Fibroblast of lung (primary cell): ENCODE measurements at regions not wholly inside any gene's neighbourhood (a gene's known extent, or its start where the extent isn't known, plus 50 kb on each side); places are given as distances from the start of the nearest gene placed in this dataset.
"Not testable (repeated sequence)": the region's sequence is repeated elsewhere in the genome, so short reads cannot be mapped to it uniquely, and the experiment has no call there.

Experiments used
- DNase-seq, 2 donors: peaks; one replicate each; pipeline versions ENCODE4 v3.0.0 to v3.0.0-alpha.2; 2010; ENCODE audit warnings: low read depth in 2 of 2
- H2AFZ ChIP-seq: 2 replicates; pipeline ENCODE4 v1.5.1; 2012; ENCODE audit warnings: low read length, control low read depth, inconsistent platforms
- H3K27ac ChIP-seq: 2 replicates; pipeline ENCODE4 v1.5.1; 2011; ENCODE audit warnings: low read length, control low read depth; ENCODE audit not compliant: insufficient read depth
- H3K27me3 ChIP-seq: 2 replicates; pipeline ENCODE4 v1.5.1; 2011; ENCODE audit warnings: mild to moderate bottlenecking, low read length; ENCODE audit not compliant: control insufficient read depth, insufficient read depth
- H3K36me3 ChIP-seq: 2 replicates; pipeline ENCODE4 v1.5.1; 2011; ENCODE audit warnings: low read length; ENCODE audit not compliant: control insufficient read depth, insufficient read depth
- H3K4me1 ChIP-seq: 2 replicates; pipeline ENCODE4 v1.5.1; 2011; ENCODE audit warnings: low read length; ENCODE audit not compliant: control insufficient read depth, insufficient read depth; ENCODE audit errors: extremely low read depth
- H3K4me2 ChIP-seq: 2 replicates; pipeline ENCODE4 v1.5.1; 2011; ENCODE audit warnings: low read length, control low read depth; ENCODE audit not compliant: insufficient read depth; ENCODE audit errors: extremely low read depth
- H3K4me3 ChIP-seq, 4 experiments: fragments of 200-600 bp in 1 of 4; sonication (generic) in 1 of 4; replicated peaks in 1 of 4; 2 replicates each; pipeline ENCODE4 v1.5.1; 2011 to 2016; ENCODE audit warnings: low read length in 4 of 4, low read depth in 3 of 4, mild to moderate bottlenecking in 3 of 4, control low read depth in 2 of 4, inconsistent platforms in 1 of 4, mixed read lengths in 1 of 4; ENCODE audit not compliant: insufficient read depth in 1 of 4; ENCODE audit errors: control extremely low read depth in 1 of 4
- H3K79me2 ChIP-seq: 2 replicates; pipeline ENCODE4 v1.5.1; 2012; ENCODE audit warnings: mild to moderate bottlenecking, low read length, inconsistent platforms; ENCODE audit not compliant: control insufficient read depth, insufficient read depth
- H3K9ac ChIP-seq: 2 replicates; pipeline ENCODE4 v1.5.1; 2011; ENCODE audit warnings: mild to moderate bottlenecking, low read length, control low read depth; ENCODE audit not compliant: insufficient read depth
- H3K9me3 ChIP-seq: 2 replicates; pipeline ENCODE4 v1.5.1; 2012; ENCODE audit warnings: low read depth, low read length; ENCODE audit not compliant: control insufficient read depth, insufficient read depth
- H4K20me1 ChIP-seq: 2 replicates; pipeline ENCODE4 v1.5.1; 2011; ENCODE audit warnings: low read length; ENCODE audit not compliant: control insufficient read depth, insufficient read depth; ENCODE audit errors: extremely low read depth
- TF ChIP-seq, protein P1 (sequence below), 2 donors: IDR thresholded peaks in 1 of 2; conservative IDR thresholded peaks in 1 of 2; 1 replicate in 1 of 2; 2 replicates in 1 of 2; pipeline ENCODE4 v1.5.1; 2011 to 2012; ENCODE audit warnings: low read length in 2 of 2, control low read depth in 1 of 2, inconsistent platforms in 1 of 2, low read depth in 1 of 2, mild to moderate bottlenecking in 1 of 2

DNA sequence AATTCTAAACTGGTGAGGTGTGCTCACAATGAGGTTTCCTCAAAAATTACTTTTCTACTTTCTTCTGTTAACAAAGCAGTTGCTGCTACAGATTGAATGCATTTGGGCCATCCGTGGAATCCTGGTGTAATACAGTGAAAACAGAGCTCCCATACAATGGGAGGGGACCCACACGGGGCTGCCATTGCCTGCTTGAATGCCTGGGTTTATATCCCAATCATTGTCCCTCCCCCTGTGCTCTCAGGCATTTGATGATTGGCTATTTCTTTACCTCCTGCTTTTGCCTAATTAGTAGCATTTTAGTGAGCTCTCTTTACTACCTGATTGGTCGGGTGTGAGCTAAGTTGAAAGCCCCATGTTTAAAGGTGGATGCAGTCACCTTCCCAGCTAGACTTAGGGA lies 52.9 kb upstream of the CSF1 start:
- H3K9ac ChIP-seq, H3K4me2 ChIP-seq, H4K20me1 ChIP-seq, H3K4me3 ChIP-seq, H3K9me3 ChIP-seq, H2AFZ ChIP-seq, DNase-seq, H3K27ac ChIP-seq, H3K79me2 ChIP-seq, H3K4me1 ChIP-seq, H3K27me3 ChIP-seq, H3K36me3 ChIP-seq: not testable (repeated sequence)

DNA sequence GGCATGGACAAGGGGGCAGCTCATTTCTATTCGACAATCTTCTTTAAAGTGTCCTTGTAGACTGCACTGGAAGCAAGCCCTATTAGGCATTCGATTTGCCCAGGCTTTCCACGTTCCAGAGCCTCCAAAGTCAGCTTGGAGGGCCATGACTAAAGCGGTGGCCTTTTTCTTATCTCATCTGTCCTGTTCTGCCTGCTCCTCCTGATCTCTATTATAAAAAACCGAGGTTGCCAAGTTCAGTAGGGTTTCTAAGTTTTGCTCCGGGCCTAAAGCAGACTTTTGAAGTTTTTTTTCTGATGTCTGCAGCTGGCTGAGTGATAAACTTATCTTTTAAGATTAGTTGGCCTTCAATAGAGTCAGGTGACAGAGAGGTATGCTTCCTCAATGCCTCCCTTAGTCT lies 54.7 kb upstream of the CSF1 start:
- H3K4me3 ChIP-seq, H3K4me2 ChIP-seq, H3K79me2 ChIP-seq, H3K4me1 ChIP-seq, H3K27me3 ChIP-seq, H4K20me1 ChIP-seq, H3K9ac ChIP-seq, DNase-seq, H3K27ac ChIP-seq, H3K9me3 ChIP-seq, H2AFZ ChIP-seq, H3K36me3 ChIP-seq: not testable (repeated sequence)

DNA sequence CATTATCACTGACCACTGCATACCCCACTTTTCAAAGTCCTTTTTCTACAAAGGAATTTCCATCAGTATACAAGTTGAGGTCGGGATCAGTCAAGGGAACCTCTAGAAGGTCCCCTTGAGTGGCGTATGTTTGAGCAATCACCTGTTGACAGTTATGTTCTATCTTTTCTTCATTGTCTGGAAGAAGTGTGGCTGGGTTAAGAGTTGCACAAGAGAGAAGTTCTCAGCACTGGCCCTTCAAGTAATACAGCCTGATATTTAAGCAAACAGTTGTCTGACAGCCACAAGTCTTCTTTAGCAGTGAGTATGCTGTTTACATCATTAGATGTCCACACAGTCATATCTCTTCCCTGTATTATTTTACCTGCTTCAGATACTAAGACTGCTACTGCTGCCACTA lies 56.7 kb upstream of the CSF1 start:
- not testable (repeated sequence) for H2AFZ ChIP-seq, H3K9ac ChIP-seq, H3K27ac ChIP-seq, H3K79me2 ChIP-seq, DNase-seq, H4K20me1 ChIP-seq, H3K36me3 ChIP-seq, H3K9me3 ChIP-seq, H3K4me1 ChIP-seq, H3K4me3 ChIP-seq, H3K4me2 ChIP-seq, H3K27me3 ChIP-seq

DNA sequence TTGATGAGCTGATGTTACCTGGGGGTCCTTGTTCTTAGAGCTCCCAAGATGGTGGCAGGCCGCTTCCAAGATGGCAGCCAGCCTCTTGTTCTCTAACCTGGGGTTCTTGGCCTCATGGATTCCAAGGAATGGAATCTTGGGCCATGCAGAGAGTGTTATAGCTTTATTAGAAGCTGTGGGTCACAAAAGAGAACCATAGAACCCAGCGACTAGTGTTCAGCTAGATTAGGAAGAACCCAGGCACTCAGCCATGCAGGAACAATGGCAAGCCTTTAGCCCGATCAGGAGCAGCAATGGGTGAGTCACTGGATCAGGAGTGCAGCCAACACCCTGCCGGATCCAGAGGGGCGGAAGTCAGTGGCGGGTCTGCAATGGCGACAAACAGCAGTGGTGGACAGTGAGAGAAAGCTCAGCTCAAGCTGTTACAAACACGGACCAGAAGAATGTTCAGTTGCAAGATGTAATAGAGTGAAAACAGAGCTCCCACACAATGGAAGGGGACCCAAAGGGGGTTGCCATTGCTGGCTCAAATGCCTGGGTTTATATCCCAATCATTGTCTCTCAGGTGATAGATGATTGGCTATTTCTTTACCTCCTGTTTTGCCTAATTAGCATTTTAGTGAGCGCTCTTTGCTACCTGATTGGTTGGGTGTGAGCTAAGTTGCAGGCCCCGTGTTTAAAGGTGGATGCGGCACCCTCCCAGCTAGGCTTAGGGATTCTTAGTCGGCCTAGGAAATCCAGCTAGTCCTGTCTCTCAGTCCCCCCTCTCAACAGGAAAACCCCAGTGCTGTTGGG lies 58.2 kb upstream of the CSF1 start:
- not testable (repeated sequence) for H2AFZ ChIP-seq, H3K4me1 ChIP-seq, H3K27ac ChIP-seq, H3K4me2 ChIP-seq, H3K9ac ChIP-seq, H3K4me3 ChIP-seq, H3K9me3 ChIP-seq, H3K79me2 ChIP-seq, H3K27me3 ChIP-seq, H3K36me3 ChIP-seq, H4K20me1 ChIP-seq
- DNase-seq = peak; percentile 55 to 73

DNA sequence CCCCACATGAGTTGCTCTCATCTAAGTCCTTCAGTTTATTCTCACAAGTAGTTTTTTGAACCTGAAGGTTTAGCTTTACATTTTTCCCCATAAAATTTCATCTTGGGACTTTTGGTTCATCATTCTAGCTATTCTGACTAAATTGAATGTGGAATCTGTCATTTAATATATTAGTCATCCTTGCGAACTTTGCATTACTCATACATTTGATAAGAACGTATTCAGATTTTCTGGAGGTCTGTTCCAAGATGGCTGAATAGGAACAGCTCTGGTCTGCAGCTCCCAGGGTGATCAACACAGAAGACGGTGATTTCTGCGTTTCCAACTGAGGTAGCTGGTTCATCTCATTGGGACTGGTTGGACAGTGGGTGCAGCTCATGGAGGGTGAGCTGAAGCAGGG lies 59.8 kb upstream of the CSF1 start:
- Histone ChIP-seq H3K9me3 (no peaks in the 10 kb centered on the region), H3K4me2 (no peak overlapping the region), H3K4me1 (no peaks in the 10 kb centered on the region), H3K27ac (no peak overlapping the region), H3K4me3 (no peak overlapping the region), H3K9ac (no peak overlapping the region), H3K27me3 (no peaks in the 10 kb centered on the region), H2AFZ (no peak overlapping the region), H3K36me3 (no peaks in the 10 kb centered on the region), H3K79me2 (no peaks in the 10 kb centered on the region), H4K20me1 (no peaks in the 10 kb centered on the region)
- TF ChIP-seq, protein P1, sequence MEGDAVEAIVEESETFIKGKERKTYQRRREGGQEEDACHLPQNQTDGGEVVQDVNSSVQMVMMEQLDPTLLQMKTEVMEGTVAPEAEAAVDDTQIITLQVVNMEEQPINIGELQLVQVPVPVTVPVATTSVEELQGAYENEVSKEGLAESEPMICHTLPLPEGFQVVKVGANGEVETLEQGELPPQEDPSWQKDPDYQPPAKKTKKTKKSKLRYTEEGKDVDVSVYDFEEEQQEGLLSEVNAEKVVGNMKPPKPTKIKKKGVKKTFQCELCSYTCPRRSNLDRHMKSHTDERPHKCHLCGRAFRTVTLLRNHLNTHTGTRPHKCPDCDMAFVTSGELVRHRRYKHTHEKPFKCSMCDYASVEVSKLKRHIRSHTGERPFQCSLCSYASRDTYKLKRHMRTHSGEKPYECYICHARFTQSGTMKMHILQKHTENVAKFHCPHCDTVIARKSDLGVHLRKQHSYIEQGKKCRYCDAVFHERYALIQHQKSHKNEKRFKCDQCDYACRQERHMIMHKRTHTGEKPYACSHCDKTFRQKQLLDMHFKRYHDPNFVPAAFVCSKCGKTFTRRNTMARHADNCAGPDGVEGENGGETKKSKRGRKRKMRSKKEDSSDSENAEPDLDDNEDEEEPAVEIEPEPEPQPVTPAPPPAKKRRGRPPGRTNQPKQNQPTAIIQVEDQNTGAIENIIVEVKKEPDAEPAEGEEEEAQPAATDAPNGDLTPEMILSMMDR (conservative IDR thresholded peaks at IDR 0.05 in 1 of 2, IDR thresholded peaks at IDR 0.05 in 1 of 2; ENCODE audit: low read depth in 1 of 2, low read length in 2 of 2) = no peak
- peak in 1 of 2 donors; percentile 53 for DNase-seq
